ENCODE measurements at regions not wholly inside any gene's neighbourhood (a gene's known extent, or its start where the extent isn't known, plus 50 kb on each side); places are given as distances from the start of the nearest gene placed in this dataset.

- TF ChIP-seq POLR2AphosphoS5 (IDR thresholded peaks at IDR 0.05; ENCODE audit: low read depth, low read length) (no peak), POLR2A (IDR thresholded peaks at IDR 0.05; ENCODE audit: low read depth, low read length) (no peak)
These were observed 181.1 kb downstream of the BTG1 start for GRCh38 chr12:91964501-91964900.

Data from GM12891 (cell line).